ENCODE measurements at regions not wholly inside any gene's neighbourhood (a gene's known extent, or its start where the extent isn't known, plus 50 kb on each side); places are given as distances from the start of the nearest gene placed in this dataset.

- TF ChIP-seq CTCF (IDR thresholded peaks at IDR 0.05) (no peak), EP300 (IDR thresholded peaks at IDR 0.05) (no peak), POLR2AphosphoS5 (IDR thresholded peaks at IDR 0.05) (no peak), POLR2A (IDR thresholded peaks at IDR 0.05) (no peak)
Observed at GRCh38 chr1:244218220-244218619, 167.1 kb downstream of the ZBTB18 start.

Data from upper lobe of left lung (tissue), 4 donors.